GM21529 (cell line): ENCODE measurements at regions not wholly inside any gene's neighbourhood (a gene's known extent, or its start where the extent isn't known, plus 50 kb on each side); places are given as distances from the start of the nearest gene placed in this dataset.

Experiments used
- ATAC-seq: cut with Tn5 transposase; IDR thresholded peaks from one replicate; pipeline ENCODE4 v1.9.1; 2021; ENCODE audit not compliant: unreplicated experiment

DNA sequence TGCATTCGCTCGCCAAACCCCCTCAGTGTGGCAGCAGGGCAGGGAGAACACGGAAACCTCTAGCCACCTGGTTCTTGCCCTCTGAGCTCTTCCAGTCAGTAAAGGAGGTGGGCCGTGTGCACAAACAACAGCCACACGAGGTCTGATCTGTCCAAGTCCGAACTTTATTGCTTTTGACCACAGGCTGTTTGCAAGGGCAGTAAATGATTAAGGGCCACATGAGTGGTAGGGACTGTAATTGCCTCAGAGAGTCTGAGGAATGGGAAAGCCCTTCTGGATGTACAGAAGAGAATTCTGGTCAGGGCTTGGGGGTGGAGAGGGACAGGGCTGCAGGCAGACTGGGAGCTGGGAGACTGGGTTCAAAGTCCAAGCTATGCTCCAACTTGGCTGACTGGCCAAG, 75.7 kb upstream of the LHX1 start:
- no peak for ATAC-seq

DNA sequence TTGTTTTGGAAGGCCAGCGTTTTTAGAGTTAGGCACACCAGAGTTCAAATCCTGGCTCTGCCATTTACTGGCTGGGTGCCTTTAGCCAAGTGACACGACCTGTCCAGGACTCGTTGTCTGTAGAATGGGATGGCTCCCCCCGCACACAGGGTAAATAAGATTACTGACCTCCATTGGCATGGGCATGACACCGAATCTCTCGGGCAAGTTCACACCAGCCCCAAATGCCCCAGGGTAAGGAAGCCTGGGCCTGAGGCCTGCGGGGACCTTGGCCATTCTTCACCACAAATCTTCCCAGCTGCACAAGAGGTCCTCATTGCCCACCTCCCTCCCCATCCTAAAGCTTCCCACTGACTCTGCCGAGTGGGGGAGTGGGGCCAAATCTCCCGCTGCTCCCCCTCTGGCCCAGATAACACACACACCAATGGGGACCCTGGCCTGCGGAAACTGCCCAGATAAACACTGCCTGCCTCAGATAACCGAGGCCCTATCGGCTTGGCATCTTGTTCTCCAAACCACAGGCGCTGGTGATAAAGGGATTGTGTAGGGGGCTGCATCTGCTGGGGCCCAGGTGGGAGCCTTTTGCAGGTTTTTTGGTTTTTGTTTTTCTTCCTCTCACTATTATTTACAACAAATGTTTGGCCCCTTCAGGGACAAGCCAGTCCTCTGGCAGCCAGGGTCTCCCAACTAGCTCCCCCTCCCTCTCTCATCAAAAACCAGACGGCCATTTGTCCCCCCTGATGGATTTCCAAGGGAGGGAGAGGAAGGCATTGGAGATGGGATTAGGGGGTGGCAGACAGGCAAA, 75.0 kb upstream of the LHX1 start:
- no peak for ATAC-seq

- no peak for ATAC-seq
Measured at GRCh38 chr17:36863131-36863530, 74.1 kb upstream of the LHX1 start.

- no peak for ATAC-seq
Measured at GRCh38 chr17:36863676-36864612, 73.3 kb upstream of the LHX1 start.

DNA sequence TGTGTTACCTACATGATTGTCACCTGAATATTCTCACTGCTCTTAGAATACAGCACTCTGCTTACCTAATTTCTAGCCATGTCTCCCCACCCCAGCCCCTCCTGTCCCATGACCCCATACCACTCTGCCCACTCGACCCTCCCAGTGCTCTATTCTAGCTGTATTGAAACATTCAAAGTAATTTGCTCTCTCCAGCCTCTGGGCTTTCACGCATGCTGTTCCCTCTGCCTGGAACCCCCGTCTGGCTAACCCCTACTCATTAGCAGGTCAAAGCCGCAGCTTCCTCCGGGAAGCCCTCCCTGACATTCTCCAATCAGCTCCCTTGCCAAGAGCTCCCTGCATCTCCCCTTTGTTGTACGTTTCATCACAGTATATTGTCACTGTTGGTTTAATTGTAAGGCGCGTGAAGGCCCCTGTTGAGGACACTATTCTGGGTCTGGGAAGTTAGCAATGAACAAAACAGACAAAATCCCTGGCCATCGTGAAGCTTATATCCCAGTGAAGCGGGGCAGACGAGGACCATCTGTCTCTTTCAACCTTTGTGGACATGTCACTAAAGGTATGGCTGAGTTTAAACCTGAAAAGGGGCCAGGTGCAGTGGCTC, 72.3 kb upstream of the LHX1 start:
- no peak for ATAC-seq

DNA sequence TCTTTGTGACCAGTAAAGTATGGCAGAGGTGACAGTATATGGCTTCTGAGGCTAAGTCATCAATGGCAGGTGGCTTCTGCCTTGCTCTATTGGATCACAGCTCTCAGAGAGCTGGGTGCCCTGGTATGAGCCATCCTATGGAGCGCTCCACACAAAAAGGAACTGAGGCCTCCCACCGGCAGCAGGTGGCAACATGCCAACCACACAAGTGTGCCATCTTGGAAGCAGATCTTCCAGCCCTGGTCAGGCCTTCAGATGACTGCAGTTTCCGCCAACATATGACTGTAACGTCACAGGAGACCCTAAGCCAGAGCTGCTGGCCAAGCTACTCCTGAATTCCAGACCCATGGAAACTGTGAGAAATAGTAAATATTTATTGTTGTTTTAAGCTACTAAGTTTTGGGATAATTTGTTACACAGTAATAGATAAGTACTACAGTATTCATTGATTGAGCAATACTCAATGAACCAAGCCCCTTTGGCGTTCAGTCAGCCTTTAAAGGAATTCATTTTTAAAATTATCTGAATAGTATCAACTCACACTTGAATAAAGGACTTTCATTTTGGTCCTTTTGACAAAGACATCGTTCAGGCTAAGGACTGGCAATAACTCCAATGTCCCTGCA, 69.4 kb upstream of the LHX1 start:
- ATAC-seq, result no peak

- no peak for ATAC-seq
Measured at GRCh38 chr17:36868777-36869176, 68.5 kb upstream of the LHX1 start.

DNA sequence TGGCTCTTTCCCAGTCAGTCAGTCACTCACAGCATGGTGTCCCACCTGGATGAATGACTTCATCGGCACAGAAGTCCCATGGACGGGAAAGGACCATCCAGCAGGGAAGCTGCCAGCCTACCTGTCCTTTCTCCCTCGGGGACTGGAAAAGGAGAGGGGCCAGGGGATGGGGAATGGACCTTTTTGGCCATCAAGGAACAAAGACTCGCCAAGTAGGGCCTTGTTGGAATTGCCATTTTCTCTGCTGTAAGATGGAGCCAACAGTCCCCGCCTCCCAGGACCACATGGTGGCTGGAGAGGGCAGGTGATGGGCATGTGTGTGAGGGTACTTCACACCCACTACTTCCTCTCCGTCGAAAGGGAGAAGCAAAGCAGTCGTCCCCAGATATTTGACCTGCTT, 67.8 kb upstream of the LHX1 start:
- ATAC-seq, result no peak

DNA sequence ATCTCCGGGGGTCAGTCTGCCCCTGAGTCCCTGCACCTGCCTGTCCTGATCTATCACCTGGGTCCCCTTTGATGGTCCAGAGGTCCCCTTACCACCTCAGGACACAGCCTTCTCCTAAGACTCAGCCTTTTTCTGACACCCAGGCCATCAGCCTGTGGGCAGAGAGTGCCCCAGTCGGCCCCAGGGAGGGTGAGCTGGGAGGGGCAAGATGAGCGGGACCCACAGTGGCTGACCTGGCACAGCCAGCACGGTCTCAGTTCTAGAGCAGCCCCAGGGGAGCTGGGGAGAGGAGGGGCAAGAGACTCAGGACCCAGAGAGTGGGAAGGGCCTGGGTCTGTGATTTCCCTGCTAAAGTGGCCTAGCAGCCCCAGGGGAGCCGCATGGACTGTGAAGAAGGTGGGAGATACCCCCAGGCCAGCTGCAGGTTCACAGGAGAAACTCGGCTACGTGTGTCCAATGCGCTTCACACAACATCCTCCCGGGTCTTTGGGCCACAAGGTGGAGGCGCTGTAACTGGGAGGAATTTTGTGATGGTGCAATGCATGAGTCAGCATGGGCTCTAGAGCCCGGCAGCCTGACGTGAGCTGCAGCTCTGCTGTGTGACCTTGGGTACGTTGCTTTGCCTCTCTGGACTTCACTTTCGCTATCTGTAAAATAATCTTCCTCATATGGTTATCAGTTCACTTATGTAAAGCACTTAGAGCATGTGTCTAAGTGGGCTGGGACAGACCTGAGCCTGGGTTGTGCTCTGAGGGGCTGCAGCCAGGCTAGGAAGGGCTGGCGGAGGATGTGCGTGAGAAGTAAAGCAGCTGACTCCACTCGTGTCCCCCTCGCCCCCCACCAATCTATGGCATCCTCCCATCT, 67.2 kb upstream of the LHX1 start:
- no peak for ATAC-seq

GRCh38 chr17:36870720-36870999, 66.6 kb upstream of the LHX1 start:
- no peak for ATAC-seq

DNA sequence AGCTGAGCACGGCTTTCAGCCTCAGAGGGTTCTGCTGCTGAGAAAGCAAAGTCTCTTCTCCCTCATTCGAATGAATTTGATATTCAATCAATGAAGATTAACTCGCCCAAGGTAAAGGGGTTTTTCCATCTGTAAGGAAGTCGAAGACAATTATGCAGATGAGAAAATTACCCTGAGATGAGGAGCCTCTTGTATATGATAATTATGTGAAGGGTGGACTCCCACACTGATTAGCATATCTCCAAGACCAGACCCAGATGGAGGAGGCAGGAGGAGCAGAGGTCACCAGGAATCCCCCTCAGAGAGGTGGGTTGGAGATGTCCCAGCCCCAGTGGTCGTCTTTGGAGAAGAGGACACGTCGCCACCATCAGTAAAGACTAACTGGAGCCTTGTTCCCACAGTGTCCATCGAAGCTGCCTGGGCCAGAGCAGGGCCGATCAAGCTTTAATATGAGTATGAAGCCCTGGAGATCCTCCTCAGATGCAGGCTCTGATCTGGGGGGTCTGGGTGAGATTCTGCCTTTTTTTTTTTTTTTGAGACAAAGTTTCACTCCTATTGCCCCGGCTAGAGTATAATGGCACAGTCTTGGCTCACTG, 61.5 kb upstream of the LHX1 start:
- ATAC-seq, result no peak

DNA sequence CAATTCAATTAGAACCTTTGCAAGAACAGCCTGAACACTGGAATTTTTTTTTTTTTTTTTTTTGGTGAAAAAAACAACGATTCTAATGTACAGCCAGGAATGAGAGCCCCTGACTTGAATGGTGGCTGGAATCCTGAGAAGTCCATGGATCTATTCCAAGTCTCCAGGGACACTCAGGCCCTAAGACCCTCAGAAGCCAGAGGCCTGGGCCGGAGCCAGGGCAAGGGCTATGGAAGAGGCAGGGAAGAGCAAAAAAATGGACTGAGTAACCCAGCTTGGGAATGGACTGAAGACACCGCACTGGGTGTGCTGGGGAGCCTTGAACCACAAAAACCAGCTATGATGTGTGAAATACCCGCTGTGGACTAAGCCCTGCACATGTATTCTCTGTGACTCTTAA, 60.3 kb upstream of the LHX1 start:
- ATAC-seq, result no peak

GRCh38 chr17:36877771-36878170, 59.5 kb upstream of the LHX1 start:
- no peak for ATAC-seq

- no peak for ATAC-seq
Measured at GRCh38 chr17:36878216-36878615, 59.1 kb upstream of the LHX1 start.

DNA sequence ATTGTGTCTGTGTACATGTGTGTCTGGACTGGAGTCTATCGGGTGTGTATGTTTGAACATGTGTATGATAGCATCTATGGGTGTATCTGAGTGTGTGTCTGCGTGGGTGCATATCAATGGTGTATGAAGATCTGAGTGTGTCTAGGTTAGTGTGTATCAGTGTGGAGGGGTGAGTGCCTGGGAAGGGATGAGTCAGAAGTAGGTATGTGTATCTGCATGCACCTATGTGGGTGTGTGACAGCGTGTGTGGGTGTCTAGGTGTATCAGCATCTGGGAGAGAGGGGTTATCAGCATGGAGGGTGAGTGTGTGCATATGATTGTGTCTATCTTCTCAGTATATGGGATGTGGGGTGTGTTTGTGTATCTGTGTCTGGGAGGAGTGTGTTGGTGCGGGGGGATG, 58.2 kb upstream of the LHX1 start:
- no peak for ATAC-seq

DNA sequence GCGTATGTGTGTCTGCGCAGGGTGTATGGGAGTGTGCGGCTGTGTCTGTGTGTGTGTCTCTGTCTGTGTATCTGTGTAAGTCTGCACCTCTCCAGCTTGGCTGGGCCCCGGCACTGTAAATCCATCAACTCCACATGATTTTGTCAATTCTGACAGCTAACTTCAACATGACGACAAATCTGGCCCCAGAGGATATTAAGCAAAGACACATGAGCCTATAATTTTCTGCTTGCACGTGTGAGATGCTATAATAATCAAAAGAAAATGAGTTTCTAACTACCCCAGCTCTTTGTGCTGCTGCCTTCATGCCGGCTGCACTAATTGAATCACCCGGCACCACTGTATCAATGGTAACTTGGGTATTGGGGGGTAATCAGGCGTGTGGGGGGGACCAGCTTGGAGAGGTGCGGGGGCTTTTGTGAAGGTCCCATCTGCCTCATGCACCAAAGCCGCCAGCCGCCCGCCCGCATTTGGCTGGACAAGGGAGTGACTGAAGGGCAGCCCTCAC, 57.6 kb upstream of the LHX1 start:
- no peak for ATAC-seq

DNA sequence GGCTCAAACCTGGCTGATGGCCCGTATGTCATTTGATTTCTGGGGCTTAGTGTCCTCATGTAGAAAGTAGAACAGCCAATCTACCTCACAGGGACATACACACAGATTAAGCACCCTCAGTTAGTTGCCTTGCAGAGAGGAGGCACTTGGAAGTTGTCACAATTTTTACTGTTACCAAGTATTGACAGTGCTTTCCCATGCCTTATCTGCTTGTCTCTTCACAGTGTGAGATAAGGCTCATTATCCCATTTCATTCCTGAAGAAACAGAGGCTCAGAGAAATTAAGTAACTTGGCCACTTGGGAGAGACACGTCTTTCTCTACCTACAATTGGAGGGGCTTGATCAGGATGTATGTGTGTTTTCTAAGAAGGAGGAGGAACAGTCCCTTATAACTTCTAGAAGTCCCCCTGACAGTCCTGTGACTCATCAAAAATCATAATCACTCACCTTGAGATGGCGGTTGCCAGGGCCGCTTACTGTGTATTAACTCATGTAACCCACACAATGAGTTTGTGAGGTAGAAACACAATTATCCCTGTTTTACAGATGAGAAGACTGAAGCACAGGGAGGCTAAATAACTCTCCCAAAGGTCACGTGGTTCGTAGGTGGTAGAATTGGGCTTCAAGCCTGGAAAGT, 56.9 kb upstream of the LHX1 start:
- ATAC-seq, result no peak

DNA sequence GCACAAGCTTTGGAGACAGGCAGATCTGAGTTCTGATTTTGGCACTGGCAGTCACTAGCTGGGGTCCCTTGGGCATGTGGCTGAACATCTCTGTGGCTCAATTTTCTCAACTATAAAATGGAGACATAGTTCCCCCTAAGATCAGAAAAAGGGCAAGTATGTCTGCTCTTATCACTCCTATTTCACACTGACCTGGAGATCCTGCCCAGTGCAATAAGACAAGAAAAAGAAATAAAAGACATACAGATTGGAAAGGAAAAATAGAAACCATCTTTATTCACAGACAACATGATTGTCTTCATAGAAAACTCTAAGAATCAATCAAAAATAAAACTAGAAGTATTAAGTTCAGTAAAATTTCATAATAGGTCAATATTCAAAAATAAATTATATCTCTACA, 56.0 kb upstream of the LHX1 start:
- ATAC-seq, result no peak

GRCh38 chr17:36884495-36885152, 52.7 kb upstream of the LHX1 start:
- no peak for ATAC-seq
